Body of pancreas (tissue), 4 donors: ENCODE measurements at regions not wholly inside any gene's neighbourhood (a gene's known extent, or its start where the extent isn't known, plus 50 kb on each side); places are given as distances from the start of the nearest gene placed in this dataset.

ENCODE experiments used
- POLR2A ChIP-seq, 3 donors: fragments of 450-650 bp; IDR thresholded peaks; one replicate each; pipeline ENCODE4 v1.6.1; 2016; ENCODE audit warnings: antibody characterized with exemption in 3 of 3, mild to moderate bottlenecking in 2 of 3
- TF ChIP-seq, protein P1 (sequence below), 7 experiments: fragments of 450-650 bp in 4 of 7; fragments of 200-600 bp in 3 of 7; sonication (generic) in 3 of 7; IDR thresholded peaks; one replicate each; pipeline ENCODE4 v1.5.1; 2016 to 2019; ENCODE audit warnings: antibody characterized with exemption in 7 of 7

DNA sequence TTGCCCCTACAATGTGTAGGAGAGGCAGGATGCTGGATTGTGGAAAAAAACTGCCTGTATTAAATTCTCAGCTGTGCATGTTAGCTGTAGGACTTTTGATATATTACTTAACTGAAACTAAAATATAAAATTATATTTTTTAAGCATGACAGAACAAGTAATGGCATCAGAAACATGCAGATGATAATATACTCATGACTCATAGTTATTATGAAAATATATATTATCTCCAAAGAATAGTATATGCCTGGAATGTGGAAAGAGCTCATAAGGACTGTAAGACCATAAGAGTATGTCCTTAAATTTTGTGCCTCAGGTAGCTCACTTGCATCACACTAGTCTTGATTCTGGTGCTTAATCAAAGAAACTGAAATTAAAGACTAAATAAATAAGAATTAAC is 1100.6 kb downstream of the TECRL start:
- TF ChIP-seq, protein P1, sequence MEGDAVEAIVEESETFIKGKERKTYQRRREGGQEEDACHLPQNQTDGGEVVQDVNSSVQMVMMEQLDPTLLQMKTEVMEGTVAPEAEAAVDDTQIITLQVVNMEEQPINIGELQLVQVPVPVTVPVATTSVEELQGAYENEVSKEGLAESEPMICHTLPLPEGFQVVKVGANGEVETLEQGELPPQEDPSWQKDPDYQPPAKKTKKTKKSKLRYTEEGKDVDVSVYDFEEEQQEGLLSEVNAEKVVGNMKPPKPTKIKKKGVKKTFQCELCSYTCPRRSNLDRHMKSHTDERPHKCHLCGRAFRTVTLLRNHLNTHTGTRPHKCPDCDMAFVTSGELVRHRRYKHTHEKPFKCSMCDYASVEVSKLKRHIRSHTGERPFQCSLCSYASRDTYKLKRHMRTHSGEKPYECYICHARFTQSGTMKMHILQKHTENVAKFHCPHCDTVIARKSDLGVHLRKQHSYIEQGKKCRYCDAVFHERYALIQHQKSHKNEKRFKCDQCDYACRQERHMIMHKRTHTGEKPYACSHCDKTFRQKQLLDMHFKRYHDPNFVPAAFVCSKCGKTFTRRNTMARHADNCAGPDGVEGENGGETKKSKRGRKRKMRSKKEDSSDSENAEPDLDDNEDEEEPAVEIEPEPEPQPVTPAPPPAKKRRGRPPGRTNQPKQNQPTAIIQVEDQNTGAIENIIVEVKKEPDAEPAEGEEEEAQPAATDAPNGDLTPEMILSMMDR (IDR thresholded peaks at IDR 0.05), result no peak
- no peak for TF ChIP-seq POLR2A (IDR thresholded peaks at IDR 0.05)
